HG03432 (cell line): ENCODE measurements at regions not wholly inside any gene's neighbourhood (a gene's known extent, or its start where the extent isn't known, plus 50 kb on each side); places are given as distances from the start of the nearest gene placed in this dataset.
"Not testable (repeated sequence)": the region's sequence is repeated elsewhere in the genome, so short reads cannot be mapped to it uniquely, and the experiment has no call there.

ENCODE experiments used
- ATAC-seq: cut with Tn5 transposase; IDR thresholded peaks from one replicate; pipeline ENCODE4 v1.9.1; 2021; ENCODE audit warnings: mild to moderate bottlenecking, moderate library complexity; ENCODE audit not compliant: unreplicated experiment

GRCh38 chr2:8603356-8603755 lies 78.5 kb upstream of the ID2 start:
- not testable (repeated sequence) for ATAC-seq

GRCh38 chr2:8604262-8604661 lies 77.6 kb upstream of the ID2 start:
- no peak for ATAC-seq

GRCh38 chr2:8605351-8606065 lies 76.3 kb upstream of the ID2 start:
- no peak for ATAC-seq

- ATAC-seq = peak; percentile 94
Observed at GRCh38 chr2:8606226-8606625, 75.6 kb upstream of the ID2 start.

- peak; percentile 34 for ATAC-seq
Observed at GRCh38 chr2:8606649-8607550, 75.0 kb upstream of the ID2 start.

- no peak for ATAC-seq
Observed at GRCh38 chr2:8607606-8608005, 74.2 kb upstream of the ID2 start.

- ATAC-seq = peak; percentile 26
Observed at GRCh38 chr2:8608411-8608954, 73.4 kb upstream of the ID2 start.

- no peak for ATAC-seq
Observed at GRCh38 chr2:8609357-8609811, 72.5 kb upstream of the ID2 start.

GRCh38 chr2:8610775-8611174 lies 71.1 kb upstream of the ID2 start:
- ATAC-seq = not testable (repeated sequence)

- no peak for ATAC-seq
Observed at GRCh38 chr2:8611246-8611645, 70.6 kb upstream of the ID2 start.

- ATAC-seq = no peak
Observed at GRCh38 chr2:8611700-8612099, 70.2 kb upstream of the ID2 start.

GRCh38 chr2:8612734-8613179 lies 69.1 kb upstream of the ID2 start:
- ATAC-seq = no peak

GRCh38 chr2:8613207-8613999 lies 68.5 kb upstream of the ID2 start:
- not testable (repeated sequence) for ATAC-seq

GRCh38 chr2:8614646-8615045 lies 67.2 kb upstream of the ID2 start:
- no peak for ATAC-seq

- no peak for ATAC-seq
Observed at GRCh38 chr2:8615252-8615575, 66.6 kb upstream of the ID2 start.

GRCh38 chr2:8615576-8616281 lies 66.1 kb upstream of the ID2 start:
- no peak for ATAC-seq

GRCh38 chr2:8617048-8617447 lies 64.8 kb upstream of the ID2 start:
- ATAC-seq = no peak

- no peak for ATAC-seq
Observed at GRCh38 chr2:8617590-8617989, 64.3 kb upstream of the ID2 start.

GRCh38 chr2:8619071-8619470 lies 62.8 kb upstream of the ID2 start:
- ATAC-seq = no peak

GRCh38 chr2:8620611-8621382 lies 61.1 kb upstream of the ID2 start:
- no peak for ATAC-seq
